ENCODE measurements at regions not wholly inside any gene's neighbourhood (a gene's known extent, or its start where the extent isn't known, plus 50 kb on each side); places are given as distances from the start of the nearest gene placed in this dataset.

- Histone ChIP-seq H3K36me3 (no peaks in the 10 kb centered on the region), H3K27me3 (no peaks in the 10 kb centered on the region), H3K4me3 (no peak overlapping the region), H3K27ac (no peak overlapping the region), H3K4me1 (peaks cover 0 to 17% (median 13%) of the 10 kb centered on the region in 4 donors), H3K9me3 (no peaks in the 10 kb centered on the region)
- intact Hi-C loops (cut with DNase I): loop anchor here (10.0 kb wide), 2 partner anchors 144 to 404 kb away; partner anchors contain the start of gene TRIB2
- no peak for TF ChIP-seq POLR2A (IDR thresholded peaks at IDR 0.05)
- no peak for TF ChIP-seq CTCF (IDR thresholded peaks at IDR 0.05)
- no peak for TF ChIP-seq EP300 (IDR thresholded peaks at IDR 0.05)
- TF ChIP-seq POLR2AphosphoS5 (IDR thresholded peaks at IDR 0.05): no peak
- no peak for DNase-seq
Measured at GRCh38 chr2:12310399-12310798, 406.3 kb upstream of the TRIB2 start.

GRCh38 chr2:12313445-12314126 is 403.1 kb upstream of the TRIB2 start:
- 67 to 77% methylated on average over 6 of the region's 6 CpGs for WGBS, 2 donors
- no peaks in the 10 kb centered on the region for H3K36me3 ChIP-seq
- peak overlapping the region in 2 of 4 donors; percentile 13 to 35 for H3K27ac ChIP-seq
- no peak for DNase-seq
- H3K4me3 ChIP-seq: no peak overlapping the region
- no peaks in the 10 kb centered on the region for H3K27me3 ChIP-seq
- intact Hi-C loops (cut with DNase I): loop anchor here (10.0 kb wide), 2 partner anchors 141 to 401 kb away; partner anchors contain the start of gene TRIB2
- H3K9me3 ChIP-seq: no peaks in the 10 kb centered on the region
- H3K4me1 ChIP-seq: peaks cover 0 to 30% (median 26%) of the 10 kb centered on the region in 4 donors
- TF ChIP-seq EP300 (IDR thresholded peaks at IDR 0.05) (no peak), CTCF (IDR thresholded peaks at IDR 0.05) (no peak), POLR2AphosphoS5 (IDR thresholded peaks at IDR 0.05) (peak in 1 of 4 donors; percentile 35), POLR2A (IDR thresholded peaks at IDR 0.05) (no peak)

- Histone ChIP-seq H3K27me3 (no peaks in the 10 kb centered on the region), H3K4me3 (no peak overlapping the region), H3K4me1 (peaks cover 0 to 37% (median 33%) of the 10 kb centered on the region in 4 donors), H3K9me3 (no peaks in the 10 kb centered on the region), H3K27ac (peak overlapping the region in 2 of 4 donors; percentile 13 to 35), H3K36me3 (no peaks in the 10 kb centered on the region)
- no peak for TF ChIP-seq POLR2AphosphoS5 (IDR thresholded peaks at IDR 0.05)
- no peak for TF ChIP-seq POLR2A (IDR thresholded peaks at IDR 0.05)
- TF ChIP-seq EP300 (IDR thresholded peaks at IDR 0.05): no peak
- TF ChIP-seq CTCF (IDR thresholded peaks at IDR 0.05): no peak
- WGBS, 2 donors: 74 to 76% methylated on average over 8 of the region's 8 CpGs
- intact Hi-C loops (cut with DNase I): loop anchor here (10.0 kb wide), 2 partner anchors 141 to 401 kb away; partner anchors contain the start of gene TRIB2
- no peak for DNase-seq
Measured at GRCh38 chr2:12314127-12314760, 402.5 kb upstream of the TRIB2 start.

- TF ChIP-seq POLR2AphosphoS5 (IDR thresholded peaks at IDR 0.05) (no peak), POLR2A (IDR thresholded peaks at IDR 0.05) (no peak), CTCF (IDR thresholded peaks at IDR 0.05) (no peak), EP300 (IDR thresholded peaks at IDR 0.05) (no peak)
- Histone ChIP-seq H3K4me3 (no peak overlapping the region), H3K9me3 (no peaks in the 10 kb centered on the region), H3K36me3 (no peaks in the 10 kb centered on the region), H3K4me1 (peaks cover 0 to 42% (median 42%) of the 10 kb centered on the region in 4 donors), H3K27ac (no peak overlapping the region), H3K27me3 (no peaks in the 10 kb centered on the region)
- intact Hi-C loops (cut with DNase I): loop anchor here (5.0 to 10.0 kb wide), 3 partner anchors 112 to 400 kb away; partner anchors contain the start of gene TRIB2
- 91 to 94% methylated on average over 3 of the region's 3 CpGs for WGBS, 2 donors
- DNase-seq: no peak
Measured at GRCh38 chr2:12315224-12315623, 401.5 kb upstream of the TRIB2 start.
